ENCODE measurements at regions not wholly inside any gene's neighbourhood (a gene's known extent, or its start where the extent isn't known, plus 50 kb on each side); places are given as distances from the start of the nearest gene placed in this dataset.

- H3K4me1 Mint-ChIP-seq = no peaks in the 10 kb centered on the region
- no peaks in the 10 kb centered on the region for H3K36me3 Mint-ChIP-seq
- Histone ChIP-seq H3K27ac (ENCODE audit: low read depth, low read length) (no peak overlapping the region), H3K27me3 (ENCODE audit: insufficient read depth, low read length, poor library complexity, severe bottlenecking) (no peaks in the 10 kb centered on the region), H3K9me3 (ENCODE audit: low read length) (no peaks in the 10 kb centered on the region), H3K4me3 (ENCODE audit: low read length) (no peak overlapping the region), H3K36me3 (ENCODE audit: insufficient read depth, low read length) (no peaks in the 10 kb centered on the region), H3K4me1 (ENCODE audit: insufficient read depth, low read length) (no peaks in the 10 kb centered on the region)
- no peak overlapping the region for H3K4me3 Mint-ChIP-seq
- no peaks in the 10 kb centered on the region for H3K9me3 Mint-ChIP-seq
- peaks cover 3 to 8% of the 10 kb centered on the region in 2 donors for H3K27me3 Mint-ChIP-seq
- CTCF ChIA-PET = no interaction called here
- H3K27ac Mint-ChIP-seq = no peak overlapping the region
- no peak for DNase-seq
- POLR2A ChIA-PET = no interaction called here
These were observed 161.5 kb upstream of the ISX start for GRCh38 chr22:34904486-34904885.

GRCh38 chr22:34913826-34914225, 152.1 kb upstream of the ISX start:
- no peaks in the 10 kb centered on the region for H3K36me3 Mint-ChIP-seq
- Histone ChIP-seq H3K4me3 (ENCODE audit: low read length) (no peak overlapping the region), H3K27ac (ENCODE audit: low read depth, low read length) (no peak overlapping the region), H3K36me3 (ENCODE audit: insufficient read depth, low read length) (no peaks in the 10 kb centered on the region), H3K27me3 (ENCODE audit: insufficient read depth, low read length, poor library complexity, severe bottlenecking) (peaks cover 4% of the 10 kb centered on the region), H3K9me3 (ENCODE audit: low read length) (no peaks in the 10 kb centered on the region), H3K4me1 (ENCODE audit: insufficient read depth, low read length) (no peaks in the 10 kb centered on the region)
- no peaks in the 10 kb centered on the region for H3K9me3 Mint-ChIP-seq
- ChIA-PET CTCF (no interaction called here), POLR2A (no interaction called here)
- peak overlapping the region in 1 of 8 donors; percentile 24 for H3K27ac Mint-ChIP-seq
- peaks cover 5 to 15% of the 10 kb centered on the region in 2 donors for H3K27me3 Mint-ChIP-seq
- no peak for DNase-seq
- H3K4me3 Mint-ChIP-seq = no peak overlapping the region
- H3K4me1 Mint-ChIP-seq = no peaks in the 10 kb centered on the region

- Histone ChIP-seq H3K4me3 (ENCODE audit: low read length) (no peak overlapping the region), H3K4me1 (ENCODE audit: insufficient read depth, low read length) (no peaks in the 10 kb centered on the region), H3K27me3 (ENCODE audit: insufficient read depth, low read length, poor library complexity, severe bottlenecking) (peaks cover 1% of the 10 kb centered on the region), H3K36me3 (ENCODE audit: insufficient read depth, low read length) (no peaks in the 10 kb centered on the region), H3K27ac (ENCODE audit: low read depth, low read length) (no peak overlapping the region), H3K9me3 (ENCODE audit: low read length) (no peaks in the 10 kb centered on the region)
- H3K4me3 Mint-ChIP-seq = no peak overlapping the region
- ChIA-PET CTCF (no interaction called here), POLR2A (no interaction called here)
- H3K36me3 Mint-ChIP-seq = no peaks in the 10 kb centered on the region
- H3K4me1 Mint-ChIP-seq = no peaks in the 10 kb centered on the region
- H3K27me3 Mint-ChIP-seq = peaks cover 5 to 13% of the 10 kb centered on the region in 2 donors
- H3K27ac Mint-ChIP-seq = no peak overlapping the region
- no peaks in the 10 kb centered on the region for H3K9me3 Mint-ChIP-seq
- DNase-seq = no peak
These were observed 151.1 kb upstream of the ISX start for GRCh38 chr22:34914846-34915245.

- Histone ChIP-seq H3K27me3 (ENCODE audit: insufficient read depth, low read length, poor library complexity, severe bottlenecking) (no peaks in the 10 kb centered on the region), H3K27ac (ENCODE audit: low read depth, low read length) (no peak overlapping the region), H3K4me3 (ENCODE audit: low read length) (no peak overlapping the region), H3K36me3 (ENCODE audit: insufficient read depth, low read length) (no peaks in the 10 kb centered on the region), H3K4me1 (ENCODE audit: insufficient read depth, low read length) (no peaks in the 10 kb centered on the region), H3K9me3 (ENCODE audit: low read length) (no peaks in the 10 kb centered on the region)
- Mint-ChIP-seq H3K4me1 (no peaks in the 10 kb centered on the region), H3K27me3 (peaks cover 5 to 10% of the 10 kb centered on the region in 2 donors), H3K27ac (no peak overlapping the region), H3K36me3 (no peaks in the 10 kb centered on the region), H3K4me3 (no peak overlapping the region), H3K9me3 (peaks cover 0 to 6% (median 4%) of the 10 kb centered on the region in 5 donors)
- no peak for DNase-seq
- ChIA-PET CTCF (no interaction called here), POLR2A (no interaction called here)
These were observed 148.7 kb upstream of the ISX start for GRCh38 chr22:34917239-34917638.

DNA sequence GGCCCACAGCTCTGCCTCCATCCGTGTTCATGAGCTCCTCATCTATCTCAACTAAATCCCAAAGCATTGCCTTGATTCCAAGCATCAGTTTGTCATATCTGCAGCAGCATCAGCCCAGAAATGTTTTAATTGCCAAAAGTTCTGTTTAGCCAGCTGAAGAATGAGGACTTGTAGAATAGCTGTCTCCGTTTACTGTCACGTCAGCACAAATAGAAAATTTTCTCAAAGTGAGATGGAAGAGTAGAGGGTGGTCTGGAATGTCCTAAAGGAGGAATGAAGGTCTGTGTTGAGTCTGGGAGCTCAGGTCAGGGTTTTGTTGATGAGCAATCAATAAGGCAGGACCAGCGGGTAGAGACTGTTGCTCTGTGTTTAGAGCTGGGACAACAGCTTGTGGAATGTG, 134.9 kb upstream of the ISX start:
- H3K4me3 Mint-ChIP-seq = no peak overlapping the region
- H3K9me3 ChIP-seq (ENCODE audit: low read length) = no peaks in the 10 kb centered on the region
- CTCF ChIA-PET = no interaction called here

GRCh38 chr22:34934261-34934660, 131.7 kb upstream of the ISX start:
- POLR2A ChIA-PET = no interaction called here
- DNase-seq = no peak
- Mint-ChIP-seq H3K4me1 (no peaks in the 10 kb centered on the region), H3K27me3 (peaks cover 0 to 5% of the 10 kb centered on the region in 2 donors), H3K9me3 (peaks cover 0 to 6% (median 3%) of the 10 kb centered on the region in 5 donors), H3K4me3 (no peak overlapping the region), H3K27ac (no peak overlapping the region), H3K36me3 (no peaks in the 10 kb centered on the region)
- Histone ChIP-seq H3K36me3 (ENCODE audit: insufficient read depth, low read length) (no peaks in the 10 kb centered on the region), H3K27ac (ENCODE audit: low read depth, low read length) (no peak overlapping the region), H3K4me3 (ENCODE audit: low read length) (no peak overlapping the region), H3K4me1 (ENCODE audit: insufficient read depth, low read length) (no peaks in the 10 kb centered on the region), H3K27me3 (ENCODE audit: insufficient read depth, low read length, poor library complexity, severe bottlenecking) (no peaks in the 10 kb centered on the region), H3K9me3 (ENCODE audit: low read length) (no peaks in the 10 kb centered on the region)
- CTCF ChIA-PET = no interaction called here

More for the DNA sequence above, 134.9 kb upstream of the ISX start:
- Mint-ChIP-seq H3K9me3 (peaks cover 0 to 5% (median 2%) of the 10 kb centered on the region in 5 donors), H3K27me3 (peaks cover 0 to 5% of the 10 kb centered on the region in 2 donors), H3K4me1 (no peaks in the 10 kb centered on the region), H3K36me3 (no peaks in the 10 kb centered on the region), H3K27ac (no peak overlapping the region)
- Histone ChIP-seq H3K4me3 (ENCODE audit: low read length) (no peak overlapping the region), H3K27me3 (ENCODE audit: insufficient read depth, low read length, poor library complexity, severe bottlenecking) (no peaks in the 10 kb centered on the region), H3K36me3 (ENCODE audit: insufficient read depth, low read length) (no peaks in the 10 kb centered on the region), H3K4me1 (ENCODE audit: insufficient read depth, low read length) (no peaks in the 10 kb centered on the region), H3K27ac (ENCODE audit: low read depth, low read length) (no peak overlapping the region)
- POLR2A ChIA-PET = no interaction called here
- DNase-seq = no peak

DNA sequence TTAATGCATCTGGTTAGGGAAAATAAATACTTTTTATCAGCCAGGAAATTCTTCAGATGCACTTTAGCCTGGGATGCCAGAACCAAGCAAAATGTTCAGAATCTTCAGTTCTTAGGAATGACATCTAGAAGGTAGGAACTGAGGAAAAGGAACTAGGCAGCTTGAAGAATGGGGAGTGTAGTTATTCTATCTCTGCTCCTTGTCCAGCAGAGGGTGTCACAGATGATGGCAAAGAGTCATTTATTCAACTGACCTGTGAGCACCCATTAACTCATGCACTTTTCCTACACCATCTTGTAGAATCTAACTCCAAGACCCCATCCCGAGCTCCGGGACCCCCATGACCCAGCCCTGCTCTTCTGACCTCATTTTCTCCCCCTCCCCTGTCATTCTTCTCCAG, 122.1 kb upstream of the ISX start:
- Mint-ChIP-seq H3K9me3 (peaks cover 0 to 4% (median 2%) of the 10 kb centered on the region in 5 donors), H3K4me1 (no peaks in the 10 kb centered on the region)
- POLR2A ChIA-PET = no interaction called here

GRCh38 chr22:34946339-34946985, 119.5 kb upstream of the ISX start:
- DNase-seq = no peak

More for the DNA sequence above, 122.1 kb upstream of the ISX start:
- Mint-ChIP-seq H3K36me3 (no peaks in the 10 kb centered on the region), H3K27me3 (peaks cover 0 to 20% of the 10 kb centered on the region in 2 donors), H3K27ac (no peak overlapping the region), H3K4me3 (no peak overlapping the region)
- DNase-seq = no peak
- no peak overlapping the region for H3K27ac ChIP-seq (ENCODE audit: low read depth, low read length)
- no peak overlapping the region for H3K4me3 ChIP-seq (ENCODE audit: low read length)
- CTCF ChIA-PET = no interaction called here
- no peaks in the 10 kb centered on the region for H3K36me3 ChIP-seq (ENCODE audit: insufficient read depth, low read length)
- no peaks in the 10 kb centered on the region for H3K27me3 ChIP-seq (ENCODE audit: insufficient read depth, low read length, poor library complexity, severe bottlenecking)
- H3K9me3 ChIP-seq (ENCODE audit: low read length) = no peaks in the 10 kb centered on the region
- no peaks in the 10 kb centered on the region for H3K4me1 ChIP-seq (ENCODE audit: insufficient read depth, low read length)

More at GRCh38 chr22:34946339-34946985, 119.5 kb upstream of the ISX start:
- Mint-ChIP-seq H3K4me3 (no peak overlapping the region), H3K36me3 (no peaks in the 10 kb centered on the region), H3K27me3 (peaks cover 0 to 13% of the 10 kb centered on the region in 2 donors), H3K27ac (no peak overlapping the region), H3K4me1 (no peaks in the 10 kb centered on the region), H3K9me3 (no peaks in the 10 kb centered on the region)
- ChIA-PET CTCF (no interaction called here), POLR2A (no interaction called here)
- H3K4me1 ChIP-seq (ENCODE audit: insufficient read depth, low read length) = no peaks in the 10 kb centered on the region
- no peaks in the 10 kb centered on the region for H3K36me3 ChIP-seq (ENCODE audit: insufficient read depth, low read length)
- H3K4me3 ChIP-seq (ENCODE audit: low read length) = no peak overlapping the region
- no peak overlapping the region for H3K27ac ChIP-seq (ENCODE audit: low read depth, low read length)
- H3K27me3 ChIP-seq (ENCODE audit: insufficient read depth, low read length, poor library complexity, severe bottlenecking) = no peaks in the 10 kb centered on the region
- no peaks in the 10 kb centered on the region for H3K9me3 ChIP-seq (ENCODE audit: low read length)
